Aorta (tissue), 5 donors: ENCODE measurements at regions not wholly inside any gene's neighbourhood (a gene's known extent, or its start where the extent isn't known, plus 50 kb on each side); places are given as distances from the start of the nearest gene placed in this dataset.

Source experiments
- ATAC-seq: fragments of 200-7000 bp; cut with Tn5 transposase; one replicate; pipeline ENCODE4 v1.9.1; 2022; ENCODE audit warnings: moderate library complexity; ENCODE audit not compliant: low FRiP score
- DNase-seq, 2 donors: peaks; one replicate each; pipeline ENCODE4 v3.0.0-alpha.2; 2020
- H3K27ac ChIP-seq, 2 donors: one replicate each; pipeline ENCODE4 v1.5.1; 2013; ENCODE audit warnings: low read length in 2 of 2, mild to moderate bottlenecking in 2 of 2, moderate library complexity in 2 of 2, control low read depth in 1 of 2, inconsistent platforms in 1 of 2, low read depth in 1 of 2
- H3K27me3 ChIP-seq, 2 donors: one replicate each; pipeline ENCODE4 v1.6.1; 2013; ENCODE audit warnings: control low read depth in 1 of 2, low read length in 1 of 2, mild to moderate bottlenecking in 1 of 2, moderate library complexity in 1 of 2; ENCODE audit not compliant: insufficient read depth in 2 of 2, control insufficient read depth in 1 of 2
- H3K36me3 ChIP-seq, 2 donors: one replicate each; pipeline ENCODE4 v1.6.1; 2013; ENCODE audit warnings: control low read depth in 1 of 2, low read length in 1 of 2, mild to moderate bottlenecking in 1 of 2; ENCODE audit not compliant: insufficient read depth in 2 of 2, control insufficient read depth in 1 of 2
- H3K4me1 ChIP-seq, 2 donors: one replicate each; pipeline ENCODE4 v1.6.1; 2013; ENCODE audit warnings: low read length in 2 of 2, control low read depth in 1 of 2, mild to moderate bottlenecking in 1 of 2, moderate library complexity in 1 of 2; ENCODE audit not compliant: insufficient read depth in 2 of 2, control insufficient read depth in 1 of 2
- H3K4me3 ChIP-seq, 2 donors: one replicate each; pipeline ENCODE4 v1.5.1; 2013; ENCODE audit warnings: low read length in 2 of 2, control low read depth in 1 of 2, mild to moderate bottlenecking in 1 of 2
- H3K9me3 ChIP-seq: one replicate; pipeline ENCODE4 v1.6.1; 2013; ENCODE audit warnings: mild to moderate bottlenecking, low read length; ENCODE audit not compliant: control insufficient read depth
- WGBS, 2 donors: extraction: QIAGEN DNeasy Blood & Tissue Kit; methylation state at CpG; one replicate each; pipeline ENCODE4 v1.1.7; 2013; 5-methylcytosine and 5-hydroxymethylcytosine counted together
- intact Hi-C, 2 donors: fragments of 100-400 bp; cut with DNase I; formaldehyde crosslinking; loops; one replicate each; pipeline versions ENCODE4 v1.14.2 to v1.15.0; 2022
- donor health status: healthy with polysubstance abuse.
- donor health status: Bipolar disorder and iron deficiency.
- donor health status: DM: no; HTN: no; CAD: no.
- donor health status: DM: no; HTN: no; CAD: no.
- donor health status: DM: yes; HTN: yes; CAD: no.

DNA sequence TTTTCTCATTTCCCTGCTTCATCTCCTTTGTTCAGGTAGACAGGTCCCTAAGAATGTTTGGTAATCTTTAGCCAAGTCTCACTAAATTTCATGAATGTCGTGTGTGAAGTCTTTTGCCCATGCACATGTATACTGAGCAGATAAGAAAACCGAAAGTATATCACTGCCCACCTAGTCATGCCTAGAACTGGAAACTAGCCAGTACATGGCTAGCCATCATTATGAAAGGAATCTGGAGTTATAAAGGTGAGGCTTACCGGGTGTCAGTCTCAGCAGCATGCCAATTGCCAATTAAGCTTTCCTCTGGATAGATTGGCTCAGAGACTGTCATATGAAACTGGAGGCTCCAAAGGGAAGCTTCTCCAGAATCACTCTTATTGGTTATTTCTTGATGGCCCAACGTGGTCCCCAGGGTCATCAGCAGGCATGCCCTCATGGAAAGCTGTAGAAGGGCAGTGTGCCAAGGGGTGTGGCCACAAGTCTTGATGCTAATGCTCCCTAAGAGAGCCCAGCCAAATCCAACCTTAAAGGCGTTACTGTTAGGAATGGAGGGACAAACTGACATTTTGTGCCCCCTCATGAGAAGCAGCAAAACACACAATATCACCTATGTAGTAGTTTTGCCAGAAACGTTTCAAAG is 307.3 kb upstream of the PIK3R1 start:
- intact Hi-C loops = no loop called here
- Histone ChIP-seq H3K4me3 (no peak overlapping the region), H3K9me3 (peaks cover 2% of the 10 kb centered on the region), H3K36me3 (no peaks in the 10 kb centered on the region), H3K27ac (no peak overlapping the region), H3K27me3 (no peaks in the 10 kb centered on the region), H3K4me1 (no peaks in the 10 kb centered on the region)
- DNase-seq (no peak), ATAC-seq (no peak)
- WGBS, 2 donors = 77 to 80% methylated on average over 6 of the region's 6 CpGs

DNA sequence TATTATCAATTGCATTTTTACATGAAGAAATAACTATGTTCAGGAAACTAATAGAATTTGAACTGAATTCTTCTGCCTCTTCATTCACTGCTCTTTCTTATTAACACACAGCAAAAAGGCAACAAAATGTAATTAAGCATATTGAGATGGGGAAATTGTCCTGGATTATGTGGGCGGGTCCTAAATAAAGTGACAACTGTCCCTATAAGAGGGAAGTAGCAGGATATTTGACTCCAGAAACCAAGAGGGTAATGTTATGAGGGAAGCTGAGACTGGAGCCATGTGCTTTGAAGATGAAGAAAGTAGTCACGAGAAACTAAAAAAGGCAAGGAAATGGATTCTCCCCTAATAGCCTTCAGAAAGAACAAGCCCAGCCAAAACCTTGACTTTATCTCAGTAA is 311.2 kb upstream of the PIK3R1 start:
- Histone ChIP-seq H3K27ac (no peak overlapping the region), H3K9me3 (peaks cover 2% of the 10 kb centered on the region), H3K4me1 (no peaks in the 10 kb centered on the region), H3K36me3 (no peaks in the 10 kb centered on the region), H3K27me3 (no peaks in the 10 kb centered on the region), H3K4me3 (no peak overlapping the region)
- DNase-seq (no peak), ATAC-seq (no peak)
- 96 to 97% methylated on average over 2 of the region's 2 CpGs for WGBS, 2 donors
- intact Hi-C loops = no loop called here

GRCh38 chr5:67903656-67904055 is 311.9 kb upstream of the PIK3R1 start:
- 84 to 86% methylated on average over 2 of the region's 2 CpGs for WGBS, 2 donors
- Histone ChIP-seq H3K36me3 (no peaks in the 10 kb centered on the region), H3K27me3 (no peaks in the 10 kb centered on the region), H3K27ac (no peak overlapping the region), H3K9me3 (peaks cover 2% of the 10 kb centered on the region), H3K4me3 (no peak overlapping the region), H3K4me1 (no peaks in the 10 kb centered on the region)
- ATAC-seq (no peak), DNase-seq (no peak)
- intact Hi-C loops = no loop called here

DNA sequence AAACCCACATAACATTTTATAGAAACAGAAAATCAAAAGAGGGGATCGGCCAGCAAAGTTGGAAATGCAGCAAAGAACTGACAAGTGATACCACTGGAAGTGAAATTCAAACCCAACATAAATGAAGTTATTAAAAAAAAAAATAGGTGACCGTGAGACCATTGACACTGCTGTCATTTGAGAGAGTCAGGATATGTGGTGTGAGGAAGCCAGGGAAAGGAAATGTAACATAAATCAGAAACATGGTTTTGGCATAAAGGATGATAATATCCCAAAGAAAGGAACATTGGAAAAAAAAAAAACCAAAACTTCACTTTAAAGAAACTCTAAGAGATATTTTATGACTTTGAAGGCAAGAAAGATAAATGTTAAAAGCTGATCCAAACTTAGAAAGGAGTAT is 312.4 kb upstream of the PIK3R1 start:
- H3K4me3 ChIP-seq = no peak overlapping the region
- DNase-seq (no peak), ATAC-seq (no peak)
- H3K4me1 ChIP-seq = no peaks in the 10 kb centered on the region
- no peak overlapping the region for H3K27ac ChIP-seq
- intact Hi-C loops = no loop called here
- H3K27me3 ChIP-seq = no peaks in the 10 kb centered on the region
- H3K9me3 ChIP-seq = peaks cover 2% of the 10 kb centered on the region
- H3K36me3 ChIP-seq = no peaks in the 10 kb centered on the region
- WGBS, 2 donors = 90 to 93% methylated on average over 2 of the region's 2 CpGs

GRCh38 chr5:67902497-67902830 is 313.1 kb upstream of the PIK3R1 start:
- intact Hi-C loops = no loop called here
- Histone ChIP-seq H3K27me3 (no peaks in the 10 kb centered on the region), H3K9me3 (peaks cover under 1% of the 10 kb centered on the region), H3K4me3 (no peak overlapping the region), H3K4me1 (no peaks in the 10 kb centered on the region), H3K36me3 (no peaks in the 10 kb centered on the region), H3K27ac (no peak overlapping the region)
- peak; percentile 33 for ATAC-seq
- no peak for DNase-seq
- WGBS, 2 donors = 94 to 95% methylated on average over 1 of the region's 1 CpG

- peak; percentile 26 for ATAC-seq
- no peaks in the 10 kb centered on the region for H3K27me3 ChIP-seq
- no peak overlapping the region for H3K4me3 ChIP-seq
- H3K4me1 ChIP-seq = no peaks in the 10 kb centered on the region
- intact Hi-C loops = no loop called here
- 97 to 98% methylated on average over 7 of the region's 7 CpGs for WGBS, 2 donors
- no peaks in the 10 kb centered on the region for H3K36me3 ChIP-seq
- DNase-seq = no peak
- no peak overlapping the region for H3K27ac ChIP-seq
- H3K9me3 ChIP-seq = no peaks in the 10 kb centered on the region
Observed at GRCh38 chr5:67901814-67902496, 313.6 kb upstream of the PIK3R1 start.

DNA sequence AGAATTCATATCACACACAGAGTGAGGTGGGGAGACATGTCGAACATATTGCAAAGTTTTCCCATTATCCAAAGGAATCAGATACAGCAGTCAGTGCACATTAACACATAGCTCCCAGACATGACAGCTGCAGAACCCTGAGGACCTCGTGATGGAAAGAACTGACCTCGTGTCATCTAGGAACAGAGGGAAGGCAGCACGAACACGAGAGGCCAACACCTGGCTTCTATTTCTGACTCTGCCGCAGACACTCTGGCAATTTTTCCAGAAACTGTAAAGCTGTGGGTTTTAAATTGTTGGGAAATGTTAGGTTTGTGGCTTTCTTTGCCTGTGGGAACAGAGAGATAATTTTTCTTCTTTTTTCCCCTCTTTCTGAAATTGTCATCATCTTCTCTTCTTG is 315.0 kb upstream of the PIK3R1 start:
- DNase-seq (no peak), ATAC-seq (no peak)
- Histone ChIP-seq H3K9me3 (no peaks in the 10 kb centered on the region), H3K4me3 (no peak overlapping the region), H3K27me3 (no peaks in the 10 kb centered on the region), H3K27ac (no peak overlapping the region), H3K4me1 (no peaks in the 10 kb centered on the region), H3K36me3 (no peaks in the 10 kb centered on the region)
- intact Hi-C loops = no loop called here
- 82 to 85% methylated on average over 6 of the region's 6 CpGs for WGBS, 2 donors

DNA sequence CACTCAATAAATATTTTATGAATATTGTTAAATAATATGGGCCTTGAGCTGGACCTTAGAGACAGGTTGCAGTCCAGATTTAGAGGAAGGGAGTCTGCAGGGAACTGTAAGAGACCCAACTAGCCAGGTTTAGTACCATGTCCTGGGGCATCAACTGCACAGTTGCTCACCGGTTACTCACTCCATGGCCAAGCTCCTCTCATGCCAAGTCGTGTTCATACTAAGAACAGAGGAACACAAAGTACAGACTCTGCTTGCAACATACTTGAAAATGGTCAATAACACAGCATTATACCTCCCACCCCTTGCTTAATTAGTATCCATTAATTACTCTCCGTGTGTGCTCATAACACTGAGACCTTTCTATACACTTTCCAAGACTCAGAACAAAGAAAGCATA is 317.6 kb upstream of the PIK3R1 start:
- no peaks in the 10 kb centered on the region for H3K9me3 ChIP-seq
- H3K36me3 ChIP-seq = no peaks in the 10 kb centered on the region
- H3K27me3 ChIP-seq = no peaks in the 10 kb centered on the region
- DNase-seq (no peak), ATAC-seq (no peak)
- WGBS, 2 donors = 92 to 94% methylated on average over 3 of the region's 3 CpGs
- no peak overlapping the region for H3K4me3 ChIP-seq
- no peaks in the 10 kb centered on the region for H3K4me1 ChIP-seq
- H3K27ac ChIP-seq = no peak overlapping the region
- intact Hi-C loops = no loop called here

DNA sequence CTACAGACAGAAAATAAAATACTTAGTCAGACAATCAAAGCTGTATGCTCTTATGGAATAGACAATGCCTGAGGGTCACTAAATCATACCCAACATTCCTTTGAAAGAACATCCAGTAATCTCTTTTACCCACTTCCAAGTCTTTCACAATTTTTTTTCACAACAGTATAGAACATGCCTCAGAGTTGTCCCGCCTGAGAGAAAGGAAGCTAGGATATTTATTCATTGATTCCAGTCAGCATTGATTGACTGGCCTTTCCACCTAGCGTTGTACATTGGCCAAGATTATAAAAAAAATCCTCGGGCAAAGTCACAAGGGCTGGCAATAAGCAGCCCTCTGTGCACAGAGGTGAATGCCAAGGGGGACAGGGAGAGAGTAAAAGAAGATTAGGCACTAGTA is 318.1 kb upstream of the PIK3R1 start:
- intact Hi-C loops = no loop called here
- no peak for ATAC-seq
- no peaks in the 10 kb centered on the region for H3K36me3 ChIP-seq
- no peaks in the 10 kb centered on the region for H3K9me3 ChIP-seq
- no peak overlapping the region for H3K4me3 ChIP-seq
- DNase-seq = no peak
- H3K4me1 ChIP-seq = no peaks in the 10 kb centered on the region
- 80 to 86% methylated on average over 3 of the region's 3 CpGs for WGBS, 2 donors
- no peak overlapping the region for H3K27ac ChIP-seq
- no peaks in the 10 kb centered on the region for H3K27me3 ChIP-seq
